T-cell (primary cell): ENCODE measurements at regions not wholly inside any gene's neighbourhood (a gene's known extent, or its start where the extent isn't known, plus 50 kb on each side); places are given as distances from the start of the nearest gene placed in this dataset.
A peak's percentile ranks its signal among the peaks of the same experiment; 100 is the strongest.

Experiments
- ATAC-seq, 4 experiments: fragments of 200-7000 bp in 3 of 4; fragments of 150-1000 bp in 1 of 4; cut with Tn5 transposase; replicated peaks in 1 of 4; 1 replicate in 3 of 4; 2 replicates in 1 of 4; pipeline ENCODE4 v1.10.0; 2021; ENCODE audit warnings: moderate library complexity in 3 of 4, mild to moderate bottlenecking in 2 of 4, moderate number of reproducible peaks in 1 of 4
- CTCF ChIA-PET, 2 donors: fragments of 300-600 bp; sonication (Branson Sonifier 250); formaldehyde crosslinking; loops; one replicate each; lab custom pipeline; 2022; ENCODE audit warnings: antibody characterized with exemption in 2 of 2; lab: Charles Lee
- POLR2A ChIA-PET, 2 donors: fragments of 300-600 bp; sonication (Branson Sonifier 250); formaldehyde crosslinking; loops; one replicate each; lab custom pipeline; 2022; ENCODE audit warnings: antibody characterized with exemption in 2 of 2; lab: Charles Lee
- DNase-seq, 35 experiments: peaks; one replicate each; pipeline versions ENCODE4 v3.0.0 to v3.0.0-alpha.2; 2013 to 2023
- H3K27ac ChIP-seq: one replicate; pipeline ENCODE4 v1.5.1; 2013; ENCODE audit warnings: low read length
- H3K27me3 ChIP-seq, 2 experiments: replicated peaks in 1 of 2; 1 replicate in 1 of 2; 2 replicates in 1 of 2; pipeline versions ENCODE4 v1.6.1 to v1.7.0; 2013; ENCODE audit warnings: low read length in 1 of 2, mixed read lengths in 1 of 2; ENCODE audit not compliant: control insufficient read depth in 2 of 2, insufficient read depth in 2 of 2; ENCODE audit errors: extremely low read depth in 1 of 2
- H3K36me3 ChIP-seq, 2 donors: 1 replicate in 1 of 2; 2 replicates in 1 of 2; pipeline versions ENCODE4 v1.6.1 to v1.7.0; 2013; ENCODE audit warnings: low read length in 1 of 2; ENCODE audit not compliant: control insufficient read depth in 2 of 2, insufficient read depth in 1 of 2; ENCODE audit errors: extremely low read depth in 1 of 2
- H3K4me1 ChIP-seq, 2 experiments: 1 replicate in 1 of 2; 2 replicates in 1 of 2; pipeline versions ENCODE4 v1.6.1 to v1.7.0; 2013; ENCODE audit warnings: low read length in 2 of 2, mixed read lengths in 1 of 2; ENCODE audit not compliant: insufficient read depth in 2 of 2, control insufficient read depth in 1 of 2; ENCODE audit errors: extremely low read depth in 1 of 2
- H3K4me3 ChIP-seq, 2 donors: 1 replicate in 1 of 2; 2 replicates in 1 of 2; pipeline versions ENCODE4 v1.5.1 to v1.7.0; 2013; ENCODE audit warnings: mild to moderate bottlenecking in 2 of 2, low read length in 1 of 2, moderate library complexity in 1 of 2; ENCODE audit not compliant: control insufficient read depth in 1 of 2; ENCODE audit errors: extremely low read depth in 1 of 2
- H3K9me3 ChIP-seq: 2 replicates; pipeline ENCODE4 v1.7.0; 2013
- H3K27ac Mint-ChIP-seq, 2 donors: one replicate each; pipeline ENCODE4 v1.8.0; 2020 to 2021; ENCODE audit warnings: mild to moderate bottlenecking in 2 of 2, mixed read lengths in 2 of 2
- H3K27me3 Mint-ChIP-seq, 2 donors: one replicate each; pipeline ENCODE4 v1.8.0; 2021 to 2022; ENCODE audit warnings: mixed read lengths in 2 of 2
- H3K36me3 Mint-ChIP-seq: one replicate; pipeline ENCODE4 v1.8.0; 2021; ENCODE audit warnings: mixed read lengths
- H3K4me1 Mint-ChIP-seq, 3 donors: one replicate each; pipeline ENCODE4 v1.8.0; 2020 to 2022; ENCODE audit warnings: mixed read lengths in 3 of 3, mild to moderate bottlenecking in 1 of 3
- H3K4me3 Mint-ChIP-seq, 3 donors: one replicate each; pipeline ENCODE4 v1.8.0; 2020 to 2022; ENCODE audit warnings: mild to moderate bottlenecking in 3 of 3, mixed read lengths in 3 of 3, moderate library complexity in 3 of 3
- H3K9me3 Mint-ChIP-seq, 3 donors: one replicate each; pipeline ENCODE4 v1.8.0; 2020 to 2022; ENCODE audit warnings: mixed read lengths in 3 of 3
- WGBS: methylation state at CpG from one replicate; pipeline ENCODE4 v1.1.5; 2013; ENCODE audit warnings: missing lambda C conversion rate; ENCODE audit not compliant: insufficient coverage; 5-methylcytosine and 5-hydroxymethylcytosine counted together

DNA sequence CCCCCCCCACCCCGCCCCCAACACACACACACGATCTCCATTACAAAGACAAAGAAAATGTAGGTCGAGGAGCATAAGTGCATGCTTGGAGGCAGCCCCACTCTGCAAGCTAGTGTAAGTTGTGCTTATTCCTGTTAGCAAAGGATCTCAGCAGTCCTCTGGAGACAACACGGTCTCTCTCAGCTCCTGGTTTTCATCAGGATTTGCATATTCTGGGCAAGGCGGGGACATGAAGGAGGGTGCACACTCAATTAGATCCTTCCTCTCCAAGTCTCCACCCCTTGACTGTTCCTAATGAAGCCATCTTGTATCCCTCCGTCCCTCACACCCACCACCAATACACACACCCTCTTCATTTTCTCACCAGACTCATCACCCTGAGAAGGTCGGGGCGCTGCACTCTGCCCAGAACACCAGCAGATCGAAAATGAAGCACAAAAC, 63.8 kb downstream of the MRPL46 start:
- Histone ChIP-seq H3K9me3 (no peaks in the 10 kb centered on the region), H3K4me1 (peaks cover 10 to 11% of the 10 kb centered on the region in 2 experiments), H3K27ac (no peak overlapping the region), H3K4me3 (no peak overlapping the region), H3K36me3 (no peaks in the 10 kb centered on the region), H3K27me3 (peaks cover 0 to 3% of the 10 kb centered on the region in 2 experiments)
- no peak overlapping the region for H3K27ac Mint-ChIP-seq
- no peak for DNase-seq
- no peak overlapping the region for H3K4me3 Mint-ChIP-seq
- WGBS, result 82% methylated on average over 6 of the region's 9 CpGs
- POLR2A ChIA-PET, result no interaction called here
- H3K36me3 Mint-ChIP-seq, result no peaks in the 10 kb centered on the region
- H3K9me3 Mint-ChIP-seq, result no peaks in the 10 kb centered on the region
- CTCF ChIA-PET, result interaction anchor here in 1 of 2 donors (0.5 kb wide), 1 partner anchor 144 kb away, joined by 6 read pairs; no protein-coding TSS in a partner anchor
- peaks cover 6 to 18% (median 13%) of the 10 kb centered on the region in 3 donors for H3K4me1 Mint-ChIP-seq
- ATAC-seq, result no peak
- H3K27me3 Mint-ChIP-seq, result peaks cover 3 to 22% of the 10 kb centered on the region in 2 donors

DNA sequence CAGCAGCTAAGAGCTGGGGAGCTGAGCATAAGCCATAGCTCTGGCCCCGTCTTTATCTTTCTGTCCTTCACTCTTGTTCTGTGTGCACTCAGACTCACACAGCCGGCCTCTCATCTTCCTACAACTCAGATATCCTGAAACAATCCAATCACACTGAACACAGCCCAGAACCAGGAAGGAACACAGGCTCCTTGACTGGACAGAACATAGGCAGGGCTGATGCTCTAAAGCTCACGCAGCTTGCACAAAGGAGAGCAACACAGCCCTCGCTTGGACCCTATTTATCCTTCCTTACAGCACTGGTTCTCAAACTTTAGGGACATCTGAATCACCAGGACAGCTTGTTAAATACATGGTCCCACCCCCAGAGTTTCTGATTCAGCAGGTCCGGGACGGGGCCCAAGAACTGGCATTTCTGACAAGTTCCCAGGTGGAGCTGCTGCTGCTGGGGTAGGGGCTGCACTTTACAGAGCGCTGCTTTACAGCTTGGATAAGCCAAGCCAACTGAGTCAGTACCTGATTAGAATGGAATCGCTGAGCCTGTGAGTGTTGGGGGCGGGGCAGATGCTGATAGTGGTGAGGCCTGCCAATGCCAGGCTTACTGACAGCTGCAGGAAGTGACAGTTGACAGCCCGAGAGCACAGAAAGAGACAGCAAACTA, 65.1 kb downstream of the MRPL46 start:
- Mint-ChIP-seq H3K36me3 (no peaks in the 10 kb centered on the region), H3K4me1 (peaks cover 6 to 18% (median 13%) of the 10 kb centered on the region in 3 donors), H3K27me3 (peaks cover 6 to 18% of the 10 kb centered on the region in 2 donors), H3K27ac (no peak overlapping the region), H3K9me3 (no peaks in the 10 kb centered on the region), H3K4me3 (peak overlapping the region in 1 of 3 donors; percentile 26)
- ChIA-PET CTCF (no interaction called here), POLR2A (no interaction called here)
- Histone ChIP-seq H3K4me3 (peak overlapping the region in 1 of 2 donors; percentile 56), H3K27ac (no peak overlapping the region), H3K36me3 (no peaks in the 10 kb centered on the region), H3K27me3 (peaks cover 0 to 3% of the 10 kb centered on the region in 2 experiments), H3K9me3 (no peaks in the 10 kb centered on the region), H3K4me1 (peaks cover 10 to 11% of the 10 kb centered on the region in 2 experiments)
- 44% methylated on average over 7 of the region's 10 CpGs for WGBS
- ATAC-seq, result peak; percentile 43 to 67 (median 46)
- peak in 19 of 35 experiments; percentile 3 to 34 (median 18) for DNase-seq

DNA sequence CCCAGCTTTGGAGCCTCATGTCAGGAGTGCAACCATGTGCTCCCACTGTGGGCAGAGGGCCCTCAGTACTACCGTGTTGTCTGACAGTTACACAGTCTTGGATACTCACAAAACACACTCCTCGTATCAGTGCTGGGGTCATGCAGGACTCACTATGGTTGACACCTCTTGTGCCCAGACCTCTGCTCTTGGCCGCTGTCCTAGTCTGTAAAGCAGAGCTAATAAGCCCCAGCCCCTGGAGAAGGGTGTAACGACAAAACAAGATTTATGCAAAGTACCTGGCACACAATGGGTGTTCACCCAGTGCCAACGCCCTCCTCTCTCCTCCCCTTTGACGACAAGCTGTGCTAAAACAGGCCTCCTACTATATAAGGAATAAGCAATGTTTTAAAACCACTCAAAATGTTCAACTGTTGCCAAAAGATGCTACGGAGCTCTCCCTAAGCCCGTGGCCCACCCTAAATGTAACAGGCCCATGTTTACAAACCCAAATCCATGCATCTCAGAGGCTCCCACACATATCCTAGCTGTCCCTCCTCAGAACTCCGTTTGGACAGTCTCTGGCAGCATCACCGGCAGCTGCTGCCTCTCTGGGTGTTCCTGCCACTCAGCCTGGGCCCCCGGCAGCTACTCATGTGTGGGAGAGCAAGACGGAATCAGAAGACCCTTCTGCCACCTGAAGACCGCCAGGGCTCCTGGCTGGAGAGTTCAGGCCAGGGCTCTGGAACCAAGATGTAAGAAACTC, 65.8 kb downstream of the MRPL46 start:
- Mint-ChIP-seq H3K4me1 (peaks cover 6 to 18% (median 13%) of the 10 kb centered on the region in 3 donors), H3K36me3 (no peaks in the 10 kb centered on the region), H3K9me3 (no peaks in the 10 kb centered on the region), H3K4me3 (peak overlapping the region in 1 of 3 donors; percentile 26), H3K27ac (peak overlapping the region in 1 of 2 donors; percentile 50), H3K27me3 (peaks cover 6 to 18% of the 10 kb centered on the region in 2 donors)
- no peak for DNase-seq
- ChIA-PET CTCF (no interaction called here), POLR2A (no interaction called here)
- Histone ChIP-seq H3K9me3 (no peaks in the 10 kb centered on the region), H3K4me1 (peaks cover 10 to 11% of the 10 kb centered on the region in 2 experiments), H3K4me3 (no peak overlapping the region), H3K27ac (no peak overlapping the region), H3K27me3 (peaks cover 0 to 3% of the 10 kb centered on the region in 2 experiments), H3K36me3 (no peaks in the 10 kb centered on the region)
- WGBS, result 53% methylated on average over 8 of the region's 13 CpGs
- no peak for ATAC-seq

DNA sequence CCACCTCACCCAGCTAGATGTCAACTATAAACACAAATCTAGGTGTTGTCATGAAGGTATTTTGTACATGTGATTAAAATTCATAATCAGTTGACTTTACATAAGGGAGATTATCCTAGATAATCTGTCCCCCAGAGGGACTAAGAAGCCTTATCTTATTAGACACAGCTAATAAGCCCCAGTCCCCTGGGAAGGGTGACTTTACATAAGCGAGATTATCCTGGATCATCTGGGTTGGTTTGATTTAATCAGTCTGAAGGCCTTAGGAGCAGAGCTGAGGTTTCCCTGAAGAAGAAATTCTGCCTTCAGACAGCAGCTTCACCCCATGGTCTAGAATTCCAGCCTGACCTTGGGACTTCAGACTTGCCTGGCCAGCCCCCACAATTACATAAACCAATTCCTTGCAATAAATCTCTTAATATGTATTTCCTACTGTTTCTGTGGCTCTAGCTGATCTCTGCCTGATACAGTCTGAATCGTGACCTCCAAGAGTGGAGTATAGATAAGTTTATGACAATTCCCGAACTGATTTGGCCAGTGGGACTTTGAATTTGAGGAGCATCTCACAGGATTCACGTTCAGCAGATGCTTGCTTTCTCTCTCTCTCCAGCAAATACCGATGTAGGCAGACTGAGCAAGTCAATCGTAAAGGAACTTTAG, 66.5 kb downstream of the MRPL46 start:
- Mint-ChIP-seq H3K36me3 (no peaks in the 10 kb centered on the region), H3K4me3 (no peak overlapping the region), H3K27me3 (peaks cover 6 to 23% of the 10 kb centered on the region in 2 donors), H3K4me1 (peaks cover 6 to 18% (median 13%) of the 10 kb centered on the region in 3 donors), H3K9me3 (no peaks in the 10 kb centered on the region), H3K27ac (no peak overlapping the region)
- H3K4me1 ChIP-seq, result peaks cover 10 to 11% of the 10 kb centered on the region in 2 experiments
- WGBS, result 75% methylated on average over 4 of the region's 6 CpGs
- H3K36me3 ChIP-seq, result no peaks in the 10 kb centered on the region
- no peak for DNase-seq
- ATAC-seq, result no peak
- H3K9me3 ChIP-seq, result no peaks in the 10 kb centered on the region
- no peak overlapping the region for H3K27ac ChIP-seq
- ChIA-PET POLR2A (no interaction called here), CTCF (no interaction called here)
- H3K4me3 ChIP-seq, result no peak overlapping the region
- H3K27me3 ChIP-seq, result peaks cover 0 to 3% of the 10 kb centered on the region in 2 experiments

DNA sequence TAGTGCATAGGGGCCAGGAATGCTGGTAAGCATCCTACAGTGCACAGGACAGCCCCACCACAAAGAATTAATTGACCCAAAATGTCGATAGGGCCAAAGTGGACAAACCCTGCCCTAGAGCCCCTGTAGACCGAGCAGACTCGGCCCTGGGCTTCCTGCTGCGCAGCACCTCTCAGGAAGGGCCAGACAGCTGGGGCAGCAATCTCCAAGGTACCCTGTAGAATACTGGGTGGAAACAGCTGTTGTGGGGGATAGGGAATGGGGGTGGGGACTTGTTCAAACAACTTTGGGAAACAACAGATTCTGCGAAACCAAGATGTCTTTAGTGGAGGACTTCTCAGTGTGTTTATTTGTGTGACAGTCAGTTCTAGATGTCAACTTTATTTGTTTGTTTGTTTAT, 67.1 kb downstream of the MRPL46 start:
- ChIA-PET CTCF (no interaction called here), POLR2A (no interaction called here)
- H3K27ac Mint-ChIP-seq, result no peak overlapping the region
- peaks cover 0 to 5% of the 10 kb centered on the region in 2 experiments for H3K27me3 ChIP-seq
- WGBS, result 84% methylated on average over 2 of the region's 5 CpGs
- H3K4me1 ChIP-seq, result peaks cover 10 to 11% of the 10 kb centered on the region in 2 experiments
- no peaks in the 10 kb centered on the region for H3K36me3 Mint-ChIP-seq
- H3K4me3 ChIP-seq, result no peak overlapping the region
- no peak overlapping the region for H3K4me3 Mint-ChIP-seq
- ATAC-seq (no peak), DNase-seq (no peak)
- peaks cover 6 to 22% of the 10 kb centered on the region in 2 donors for H3K27me3 Mint-ChIP-seq
- no peaks in the 10 kb centered on the region for H3K9me3 ChIP-seq
- no peak overlapping the region for H3K27ac ChIP-seq
- no peaks in the 10 kb centered on the region for H3K36me3 ChIP-seq
- peaks cover 6 to 18% (median 13%) of the 10 kb centered on the region in 3 donors for H3K4me1 Mint-ChIP-seq
- no peaks in the 10 kb centered on the region for H3K9me3 Mint-ChIP-seq

DNA sequence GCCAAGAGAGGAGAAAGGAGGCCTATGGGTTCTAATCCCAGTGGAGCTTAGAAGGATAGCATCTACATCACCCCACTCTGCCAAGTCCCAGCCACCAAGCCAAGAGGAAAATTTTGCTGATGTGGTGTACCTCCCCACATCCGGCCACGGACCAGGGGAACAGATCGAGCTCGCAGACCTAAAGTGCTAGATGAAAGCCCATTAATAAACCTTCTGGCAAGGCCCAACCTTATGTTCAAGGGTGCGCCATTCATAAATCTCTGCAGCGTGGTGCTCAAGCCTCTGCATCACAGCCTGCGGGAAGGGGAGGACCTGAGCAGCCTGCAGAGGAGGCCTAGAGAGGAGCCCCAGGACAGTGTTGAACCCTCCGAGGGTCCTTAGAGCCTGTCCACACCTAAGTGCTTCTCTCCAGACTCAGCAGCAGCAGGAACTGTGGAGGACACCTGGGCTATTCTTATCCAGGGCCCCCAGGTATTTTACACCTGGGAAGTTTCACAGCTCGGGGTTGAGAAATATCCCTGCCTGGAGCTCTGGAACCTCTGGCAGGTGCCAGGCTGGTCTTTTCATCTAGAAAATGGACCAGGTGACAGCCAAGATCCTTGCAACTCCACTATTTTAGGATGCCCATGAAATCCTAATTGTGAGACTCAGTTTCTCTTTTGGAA, 68.0 kb downstream of the MRPL46 start:
- Mint-ChIP-seq H3K9me3 (no peaks in the 10 kb centered on the region), H3K4me1 (peaks cover 6 to 18% (median 13%) of the 10 kb centered on the region in 3 donors), H3K27ac (no peak overlapping the region), H3K36me3 (no peaks in the 10 kb centered on the region), H3K27me3 (peaks cover 9 to 16% of the 10 kb centered on the region in 2 donors), H3K4me3 (no peak overlapping the region)
- ChIA-PET POLR2A (no interaction called here), CTCF (no interaction called here)
- Histone ChIP-seq H3K27me3 (peaks cover 0 to 5% of the 10 kb centered on the region in 2 experiments), H3K36me3 (no peaks in the 10 kb centered on the region), H3K9me3 (no peaks in the 10 kb centered on the region), H3K4me1 (peaks cover 10 to 11% of the 10 kb centered on the region in 2 experiments), H3K4me3 (no peak overlapping the region), H3K27ac (no peak overlapping the region)
- WGBS, result 84% methylated on average over 9 of the region's 9 CpGs
- no peak for ATAC-seq
- no peak for DNase-seq
